K562 (cell line): ENCODE measurements at regions not wholly inside any gene's neighbourhood (a gene's known extent, or its start where the extent isn't known, plus 50 kb on each side); places are given as distances from the start of the nearest gene placed in this dataset.
A peak's percentile ranks its signal among the peaks of the same experiment; 100 is the strongest.

ENCODE experiments used
- ATAC-seq: fragments of 200-7000 bp; cut with Tn5 transposase; 3 replicates; pipeline ENCODE4 v1.9.1; 2020; ENCODE audit warnings: moderate library complexity
- BruUV-seq: library from RNA; stranded (reverse); fragments of 400-500 nt; replicated peaks from 2 replicates; lab custom pipeline; 2021; lab: Mats Ljungman, UMichigan
- CTCF ChIA-PET: fragments of 300-600 bp; formaldehyde crosslinking; extraction: SDS; loops from one replicate; lab custom pipeline; 2021; ENCODE audit warnings: low intra/inter-chr PET ratio; lab: Yijun Ruan, JAX
- POLR2A ChIA-PET: fragments of 300-600, 350-650 bp; sonication (Branson Sonifier 250); formaldehyde crosslinking; extraction: SDS; loops from one replicate; lab custom pipeline; 2021; ENCODE audit warnings: antibody characterized with exemption, inconsistent platforms; lab: Yijun Ruan, JAX
- DNase-seq, 4 experiments: peaks; one replicate each; pipeline versions ENCODE4 v3.0.0 to v3.0.0-alpha.2; 2011 to 2018; ENCODE audit warnings: low spot score in 3 of 4, mixed read lengths in 3 of 4; ENCODE audit errors: extremely low read depth in 1 of 4
- FAIRE-seq: peaks from 2 replicates; lab custom pipeline; 2011; peaks lifted over from hg19 to GRCh38; lab: Jason Lieb, UNC
- H2AFZ ChIP-seq: 2 replicates; pipeline ENCODE4 v1.6.0; 2011; ENCODE audit warnings: low read depth, low read length, control low read depth, inconsistent platforms
- H3K27ac ChIP-seq: fragments of 200-600 bp; 3 replicates; pipeline ENCODE4 v1.8.0; 2011; ENCODE audit warnings: low read depth, mild to moderate bottlenecking, control low read depth, inconsistent platforms, low read length, moderate library complexity, mixed read lengths; ENCODE audit errors: extremely low read depth
- H3K27me3 ChIP-seq, 2 experiments: fragments of 300-600 bp in 1 of 2; 2 replicates in 1 of 2; 3 replicates in 1 of 2; pipeline versions ENCODE4 v1.6.0 to v1.8.0; 2011; ENCODE audit warnings: inconsistent platforms in 2 of 2, low read length in 2 of 2, mild to moderate bottlenecking in 1 of 2, mixed read lengths in 1 of 2, moderate library complexity in 1 of 2; ENCODE audit not compliant: control insufficient read depth in 2 of 2, insufficient read depth in 2 of 2
- H3K36me3 ChIP-seq: fragments of 300-600 bp; 3 replicates; pipeline ENCODE4 v1.8.0; 2011; ENCODE audit warnings: mild to moderate bottlenecking, low read length, inconsistent platforms; ENCODE audit not compliant: control insufficient read depth, insufficient read depth
- H3K4me1 ChIP-seq, 2 experiments: fragments of 200-600 bp in 1 of 2; replicated peaks in 1 of 2; 2 replicates in 1 of 2; 3 replicates in 1 of 2; pipeline versions ENCODE4 v1.5.1 to v1.8.0; 2011; ENCODE audit warnings: inconsistent platforms in 2 of 2, low read length in 2 of 2, mild to moderate bottlenecking in 1 of 2, mixed read lengths in 1 of 2, moderate library complexity in 1 of 2; ENCODE audit not compliant: control insufficient read depth in 2 of 2, insufficient read depth in 2 of 2
- H3K4me2 ChIP-seq: 2 replicates; pipeline ENCODE4 v1.6.1; 2011; ENCODE audit warnings: low read length, control low read depth, inconsistent platforms, mixed read lengths; ENCODE audit not compliant: insufficient read depth
- H3K4me3 ChIP-seq: fragments of 200-600 bp; sonication (generic), shearing (Covaris generic); 2 replicates; pipeline ENCODE4 v1.5.1; 2016; ENCODE audit warnings: control low read depth, inconsistent platforms
- H3K79me2 ChIP-seq: fragments of 200-600 bp; 3 replicates; pipeline ENCODE4 v1.8.0; 2011; ENCODE audit warnings: low read length, inconsistent platforms; ENCODE audit not compliant: control insufficient read depth, insufficient read depth
- H3K9ac ChIP-seq, 2 experiments: 2 replicates each; pipeline versions ENCODE4 v1.6.0 to v1.6.1; 2011; ENCODE audit warnings: low read depth in 2 of 2, low read length in 2 of 2, control low read depth in 1 of 2, inconsistent platforms in 1 of 2, mild to moderate bottlenecking in 1 of 2, mixed read lengths in 1 of 2; ENCODE audit not compliant: insufficient read depth in 1 of 2
- H3K9me1 ChIP-seq: one replicate; pipeline ENCODE4 v1.6.0; 2011; ENCODE audit warnings: inconsistent platforms, mild to moderate bottlenecking, low read length, moderate library complexity; ENCODE audit not compliant: control insufficient read depth, insufficient read depth
- H3K9me3 ChIP-seq: replicated peaks from 2 replicates; pipeline ENCODE4 v1.5.1; 2011; ENCODE audit warnings: low read depth, low read length, inconsistent platforms; ENCODE audit not compliant: control insufficient read depth, insufficient read depth
- H4K20me1 ChIP-seq: replicated peaks from 2 replicates; pipeline ENCODE4 v1.6.1; 2011; ENCODE audit warnings: low read length, inconsistent platforms, mixed read lengths; ENCODE audit not compliant: control insufficient read depth, insufficient read depth
- BCOR ChIP-seq: fragments of 450-650 bp; IDR thresholded peaks from 2 replicates; pipeline ENCODE4 v1.6.1; 2016
- PATZ1 ChIP-seq: fragments of 250-450 bp; sonication (Bioruptor Pico); IDR thresholded peaks from 2 replicates; pipeline ENCODE4 v1.5.0; 2020; ENCODE audit warnings: mild to moderate bottlenecking, borderline replicate concordance
- YBX1 ChIP-seq: fragments of 450-650 bp; IDR thresholded peaks from 2 replicates; pipeline ENCODE4 v1.7.1; 2016; ENCODE audit warnings: mild to moderate bottlenecking
- ZFX ChIP-seq: sonication (generic); formaldehyde crosslinking; IDR thresholded peaks from 2 replicates; pipeline ENCODE4 v1.8.0; 2022; ENCODE audit warnings: mild to moderate bottlenecking, missing genetic modification reagents, moderate library complexity
- ZNF408 ChIP-seq: fragments of 250-450 bp; sonication (Bioruptor Pico); IDR thresholded peaks from 2 replicates; pipeline ENCODE4 v1.4.0; 2020; ENCODE audit warnings: low read depth, mild to moderate bottlenecking, moderate library complexity
- WGBS: fragments of 100-300 bp; shearing (Covaris generic); methylation state at CpG from one replicate; pipeline ENCODE4 v1.1.6; 2016; ENCODE audit warnings: low coverage, mixed read lengths; ENCODE audit not compliant: insufficient coverage; ENCODE audit errors: missing lambda C conversion rate; 5-methylcytosine and 5-hydroxymethylcytosine counted together
- in situ Hi-C: fragments of 300-500 bp; cut with MboI; formaldehyde crosslinking; loops from 4 replicates; pipeline ENCODE4 v1.15.0; 2018; ENCODE audit warnings: inconsistent platforms, mixed read lengths
- intact Hi-C: fragments of 100-400 bp; cut with micrococcal nuclease; formaldehyde crosslinking; loops from 2 replicates; pipeline ENCODE4 v1.14.2; 2022

DNA sequence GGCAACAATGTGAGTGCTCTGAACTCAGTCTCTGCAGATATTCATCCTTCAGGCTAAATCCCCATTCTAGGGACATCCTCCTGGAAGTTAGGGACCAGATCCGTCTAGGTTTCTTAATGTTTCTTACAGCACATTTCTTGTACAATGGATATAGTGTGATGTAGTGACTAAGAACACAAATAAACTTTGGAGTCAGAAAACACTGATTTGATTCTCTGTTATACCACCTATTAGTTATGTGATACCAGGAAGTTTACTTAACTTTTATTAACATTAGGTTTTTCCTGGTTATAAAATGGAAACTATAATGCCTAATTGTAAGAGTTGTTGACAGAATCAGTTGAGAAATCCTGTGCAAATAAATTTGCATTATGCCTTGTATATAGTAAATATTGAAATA lies 57.6 kb upstream of the KCNQ5 start:
- H2AFZ ChIP-seq: peak overlapping the region; percentile 73

More for the DNA sequence above, 57.6 kb upstream of the KCNQ5 start:
- intact Hi-C loops (loop anchor here (5.0 kb wide), 2 partner anchors 58 to 958 kb away; partner anchors contain the start of genes EEF1A1 and KCNQ5), in situ Hi-C loops (no loop called here)
- DNase-seq: no peak
- ChIA-PET POLR2A (interaction anchor here (0.9 kb wide), 1 partner anchor 24 kb away, joined by 3 read pairs; no protein-coding TSS in a partner anchor), CTCF (no interaction called here)
- H3K79me2 ChIP-seq: peaks cover 7% of the 10 kb centered on the region
- no TSS peak for BruUV-seq
- H4K20me1 ChIP-seq: no peaks in the 10 kb centered on the region
- whole genome bisulfite sequencing: 43% methylated on average over 1 of the region's 1 CpG
- TF ChIP-seq YBX1 (no peak), ZFX (CRISPR knock-in tag) (no peak), BCOR (no peak), PATZ1 (CRISPR knock-in tag) (no peak), ZNF408 (CRISPR knock-in tag) (no peak)
- no peaks in the 10 kb centered on the region; the same call in 1 of the 2 replicates for H3K9me3 ChIP-seq
- ATAC-seq: no peak
- no peak overlapping the region for H3K9ac ChIP-seq
- H3K27ac ChIP-seq: no peak overlapping the region
- peaks cover 3 to 18% of the 10 kb centered on the region in 2 experiments for H3K4me1 ChIP-seq
- H3K36me3 ChIP-seq: no peaks in the 10 kb centered on the region
- H3K9me1 ChIP-seq: no peaks in the 10 kb centered on the region
- H3K4me3 ChIP-seq: no peak overlapping the region
- FAIRE-seq: no peak
- no peaks in the 10 kb centered on the region for H3K27me3 ChIP-seq
- no peak overlapping the region for H3K4me2 ChIP-seq
